ENCODE measurements at regions not wholly inside any gene's neighbourhood (a gene's known extent, or its start where the extent isn't known, plus 50 kb on each side); places are given as distances from the start of the nearest gene placed in this dataset.

DNA sequence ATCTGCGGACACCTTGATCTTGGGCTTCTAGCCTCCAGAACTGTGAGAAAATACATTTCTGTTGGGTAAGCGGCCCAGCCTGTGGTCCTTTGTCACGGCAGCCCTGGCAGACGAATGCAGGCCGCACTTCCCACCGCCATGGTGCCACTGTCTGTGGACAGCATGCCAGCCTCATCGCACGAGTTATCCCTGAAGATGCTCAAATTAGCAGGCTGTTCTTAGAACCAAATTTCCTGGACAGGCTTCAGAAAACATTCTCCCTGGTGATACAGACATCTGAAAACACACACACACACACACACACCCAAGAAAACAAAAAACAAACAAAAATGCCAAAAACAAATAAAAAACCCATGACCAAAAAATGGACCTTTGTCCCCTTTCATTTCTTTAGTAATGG is 343.5 kb upstream of the GATB start:
- intact Hi-C loops (cut with micrococcal nuclease) = no loop called here
- H3K27me3 ChIP-seq (ENCODE audit: control insufficient read depth in 2 of 2, insufficient read depth in 2 of 2, low read length in 2 of 2) = no peaks in the 10 kb centered on the region
- H3K4me3 ChIP-seq (replicated peaks in 1 of 3; ENCODE audit: low read depth in 2 of 3, low read length in 3 of 3) = no peak overlapping the region
- no peaks in the 10 kb centered on the region for H3K36me3 ChIP-seq (replicated peaks in 1 of 2; ENCODE audit: control insufficient read depth in 1 of 2, insufficient read depth in 2 of 2, low read length in 2 of 2)
- no peak overlapping the region for H3K9ac ChIP-seq (ENCODE audit: insufficient read depth, low read length, poor library complexity, severe bottlenecking)
- no peak overlapping the region for H3K27ac ChIP-seq (ENCODE audit: low read depth in 1 of 2, low read length in 2 of 2)
- no peaks in the 10 kb centered on the region for H3K79me2 ChIP-seq (ENCODE audit: insufficient read depth, low read length)
- H3K4me2 ChIP-seq (replicated peaks; ENCODE audit: extremely low read depth, low read length, poor library complexity, severe bottlenecking) = no peak overlapping the region
- Mint-ChIP-seq H3K4me1 (peaks cover 20% of the 10 kb centered on the region), H3K27me3 (ENCODE audit: low read depth in 3 of 3) (peaks cover under 1 to 3% (median 1%) of the 10 kb centered on the region in 3 donors), H3K36me3 (no peaks in the 10 kb centered on the region), H3K27ac (no peak overlapping the region), H3K9me3 (peaks cover 0 to 2% (median 0%) of the 10 kb centered on the region in 7 donors), H3K4me3 (no peak overlapping the region)
- H2AFZ ChIP-seq (ENCODE audit: insufficient read depth, low read depth, low read length, poor library complexity, severe bottlenecking) = no peak overlapping the region
- H3K4me1 ChIP-seq (ENCODE audit: control insufficient read depth in 1 of 2, insufficient read depth in 2 of 2, low read length in 2 of 2) = peaks cover 10 to 12% of the 10 kb centered on the region in 2 donors
- TF ChIP-seq, protein P1, sequence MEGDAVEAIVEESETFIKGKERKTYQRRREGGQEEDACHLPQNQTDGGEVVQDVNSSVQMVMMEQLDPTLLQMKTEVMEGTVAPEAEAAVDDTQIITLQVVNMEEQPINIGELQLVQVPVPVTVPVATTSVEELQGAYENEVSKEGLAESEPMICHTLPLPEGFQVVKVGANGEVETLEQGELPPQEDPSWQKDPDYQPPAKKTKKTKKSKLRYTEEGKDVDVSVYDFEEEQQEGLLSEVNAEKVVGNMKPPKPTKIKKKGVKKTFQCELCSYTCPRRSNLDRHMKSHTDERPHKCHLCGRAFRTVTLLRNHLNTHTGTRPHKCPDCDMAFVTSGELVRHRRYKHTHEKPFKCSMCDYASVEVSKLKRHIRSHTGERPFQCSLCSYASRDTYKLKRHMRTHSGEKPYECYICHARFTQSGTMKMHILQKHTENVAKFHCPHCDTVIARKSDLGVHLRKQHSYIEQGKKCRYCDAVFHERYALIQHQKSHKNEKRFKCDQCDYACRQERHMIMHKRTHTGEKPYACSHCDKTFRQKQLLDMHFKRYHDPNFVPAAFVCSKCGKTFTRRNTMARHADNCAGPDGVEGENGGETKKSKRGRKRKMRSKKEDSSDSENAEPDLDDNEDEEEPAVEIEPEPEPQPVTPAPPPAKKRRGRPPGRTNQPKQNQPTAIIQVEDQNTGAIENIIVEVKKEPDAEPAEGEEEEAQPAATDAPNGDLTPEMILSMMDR (IDR thresholded peaks at IDR 0.05) = no peak
- DNase-seq = no peak
- no peaks in the 10 kb centered on the region for H4K20me1 ChIP-seq (ENCODE audit: insufficient read depth, low read length)
- no peaks in the 10 kb centered on the region for H3K9me3 ChIP-seq (replicated peaks in 1 of 2; ENCODE audit: control insufficient read depth in 1 of 2, insufficient read depth in 1 of 2, low read length in 2 of 2)
- WGBS (ENCODE audit: insufficient coverage) = 95% methylated on average over 8 of the region's 8 CpGs

DNA sequence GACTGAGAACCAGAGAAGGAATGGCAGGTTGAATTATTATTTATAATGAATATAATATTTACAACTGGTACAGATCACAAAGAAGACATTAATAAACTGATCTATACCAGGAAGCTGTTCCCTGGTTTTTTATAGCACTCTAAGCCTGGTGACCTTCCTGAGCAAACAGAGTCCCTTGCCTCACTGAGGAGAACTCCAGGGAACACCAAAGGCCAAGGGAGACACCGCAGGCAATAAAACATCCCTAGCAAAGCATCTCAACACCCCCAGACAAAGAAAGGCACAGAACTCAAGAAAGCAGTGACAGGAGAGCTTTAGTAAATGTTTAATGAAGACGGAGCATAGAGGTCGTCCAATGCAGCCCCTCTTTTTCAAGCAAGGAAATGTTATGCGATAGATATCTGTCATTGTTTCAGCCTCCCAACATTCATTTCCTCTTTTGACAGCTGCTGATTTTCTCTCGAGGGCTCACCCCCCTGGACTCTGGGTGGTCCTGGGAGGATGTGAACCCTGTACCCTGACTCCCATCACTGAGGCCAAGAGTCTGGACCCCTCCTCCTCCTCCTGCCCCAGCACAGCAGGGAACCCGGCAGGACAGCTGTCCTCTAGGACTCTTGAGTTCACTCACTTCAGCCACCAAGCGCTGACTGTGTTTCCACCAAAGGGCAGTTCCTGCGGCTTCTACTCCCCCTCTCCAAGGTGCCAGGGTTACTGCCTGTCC is 342.5 kb upstream of the GATB start:
- Histone ChIP-seq H3K79me2 (ENCODE audit: insufficient read depth, low read length) (no peaks in the 10 kb centered on the region), H3K4me2 (replicated peaks; ENCODE audit: extremely low read depth, low read length, poor library complexity, severe bottlenecking) (no peak overlapping the region), H3K27me3 (ENCODE audit: control insufficient read depth in 2 of 2, insufficient read depth in 2 of 2, low read length in 2 of 2) (no peaks in the 10 kb centered on the region), H3K27ac (ENCODE audit: low read depth in 1 of 2, low read length in 2 of 2) (no peak overlapping the region), H3K9ac (ENCODE audit: insufficient read depth, low read length, poor library complexity, severe bottlenecking) (no peak overlapping the region), H4K20me1 (ENCODE audit: insufficient read depth, low read length) (no peaks in the 10 kb centered on the region), H3K4me3 (replicated peaks in 1 of 3; ENCODE audit: low read depth in 2 of 3, low read length in 3 of 3) (no peak overlapping the region), H3K9me3 (replicated peaks in 1 of 2; ENCODE audit: control insufficient read depth in 1 of 2, insufficient read depth in 1 of 2, low read length in 2 of 2) (no peaks in the 10 kb centered on the region), H3K4me1 (ENCODE audit: control insufficient read depth in 1 of 2, insufficient read depth in 2 of 2, low read length in 2 of 2) (peaks cover 10 to 12% of the 10 kb centered on the region in 2 donors), H3K36me3 (replicated peaks in 1 of 2; ENCODE audit: control insufficient read depth in 1 of 2, insufficient read depth in 2 of 2, low read length in 2 of 2) (no peaks in the 10 kb centered on the region), H2AFZ (ENCODE audit: insufficient read depth, low read depth, low read length, poor library complexity, severe bottlenecking) (no peak overlapping the region)
- TF ChIP-seq, protein P1 (IDR thresholded peaks at IDR 0.05) = no peak
- H3K27me3 Mint-ChIP-seq (ENCODE audit: low read depth in 3 of 3) = peaks cover 0 to 3% (median 1%) of the 10 kb centered on the region in 3 donors
- intact Hi-C loops (cut with micrococcal nuclease) = no loop called here
- DNase-seq = no peak
- H3K4me3 Mint-ChIP-seq = no peak overlapping the region
- no peaks in the 10 kb centered on the region for H3K36me3 Mint-ChIP-seq
- peaks cover 0 to 2% (median 0%) of the 10 kb centered on the region in 7 donors for H3K9me3 Mint-ChIP-seq
- H3K27ac Mint-ChIP-seq = no peak overlapping the region
- peaks cover 19% of the 10 kb centered on the region for H3K4me1 Mint-ChIP-seq
- 94% methylated on average over 3 of the region's 8 CpGs for WGBS (ENCODE audit: insufficient coverage)

Measured in CD14-positive monocyte (primary cell).